SK-N-MC (cell line): ENCODE measurements at regions not wholly inside any gene's neighbourhood (a gene's known extent, or its start where the extent isn't known, plus 50 kb on each side); places are given as distances from the start of the nearest gene placed in this dataset.

Experiments used
- EZH2 ChIP-seq: fragments of 200-600 bp; sonication (generic); IDR thresholded peaks from one replicate; pipeline ENCODE4 v1.6.1; 2017; ENCODE audit warnings: antibody characterized with exemption
- POLR2AphosphoS5 ChIP-seq: IDR thresholded peaks from 2 replicates; pipeline ENCODE4 v1.6.1; 2012; ENCODE audit warnings: mild to moderate bottlenecking, low read depth, low read length, borderline replicate concordance

DNA sequence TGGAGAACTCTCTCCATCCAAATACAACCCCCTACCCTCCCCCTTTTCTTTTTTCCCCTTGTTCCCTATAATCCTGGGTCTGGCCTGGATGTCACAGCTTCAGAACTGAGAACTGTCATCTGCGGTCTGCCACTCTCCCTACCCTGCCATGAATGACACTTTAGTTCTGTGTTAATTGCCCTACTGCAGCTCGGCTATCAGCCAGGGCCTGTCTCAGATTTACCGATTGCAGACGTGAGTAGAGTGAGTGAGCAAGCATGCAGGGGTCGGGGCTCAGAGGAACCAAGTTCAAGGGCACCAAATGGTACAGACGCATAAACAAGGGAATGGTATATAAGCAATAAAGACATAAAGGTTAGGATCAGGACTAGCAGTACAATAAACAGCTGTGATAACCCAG lies 967.8 kb downstream of the BCL11A start:
- TF ChIP-seq EZH2 = no peak
- no peak for TF ChIP-seq POLR2AphosphoS5
